Right renal cortex interstitium (tissue), 3 donors: ENCODE measurements at regions not wholly inside any gene's neighbourhood (a gene's known extent, or its start where the extent isn't known, plus 50 kb on each side); places are given as distances from the start of the nearest gene placed in this dataset.

ENCODE experiments used
- DNase-seq, 3 donors: peaks; one replicate each; pipeline ENCODE4 v3.0.0-alpha.2; 2013; ENCODE audit warnings: low read depth in 3 of 3, low spot score in 2 of 3

DNA sequence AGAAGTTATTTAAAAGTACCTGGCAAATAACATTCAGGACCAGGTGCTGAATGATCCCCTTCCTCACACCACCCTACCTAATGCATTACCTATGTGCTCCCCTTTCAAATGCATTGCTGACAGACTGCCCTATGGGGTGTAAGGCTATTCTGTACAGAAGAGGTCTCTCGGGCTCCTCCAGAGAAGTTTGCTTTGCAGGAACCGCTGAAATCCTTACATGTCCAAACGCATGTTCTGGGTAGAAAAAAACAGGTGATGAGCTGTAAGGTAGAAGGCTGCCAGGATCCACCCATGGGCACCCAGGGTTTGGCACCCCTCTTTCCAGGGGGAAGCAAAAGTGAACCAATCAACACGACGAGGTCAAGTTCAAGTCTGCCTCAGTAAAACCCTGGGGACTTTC is 58.3 kb upstream of the TARBP1 start:
- no peak for DNase-seq

DNA sequence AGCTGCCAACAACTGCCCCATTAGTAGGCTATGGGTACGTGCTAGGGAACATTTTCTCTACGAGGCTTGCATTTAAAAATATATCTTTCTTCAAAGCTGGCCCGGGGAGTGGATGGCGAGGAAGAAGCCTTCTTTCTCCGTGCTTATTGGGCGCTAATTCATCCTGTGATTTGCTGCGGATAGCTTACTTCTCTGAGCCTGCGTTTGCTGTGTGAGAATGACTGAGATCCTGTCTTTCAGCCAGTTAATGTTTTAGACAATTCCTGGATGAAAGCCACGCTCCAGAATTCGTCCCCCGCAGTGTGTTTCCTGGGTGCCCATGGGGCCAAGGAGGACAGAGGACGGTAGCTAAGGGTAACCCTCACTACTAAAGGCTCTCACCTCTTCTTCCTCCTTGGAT is 57.8 kb upstream of the TARBP1 start:
- no peak for DNase-seq

DNA sequence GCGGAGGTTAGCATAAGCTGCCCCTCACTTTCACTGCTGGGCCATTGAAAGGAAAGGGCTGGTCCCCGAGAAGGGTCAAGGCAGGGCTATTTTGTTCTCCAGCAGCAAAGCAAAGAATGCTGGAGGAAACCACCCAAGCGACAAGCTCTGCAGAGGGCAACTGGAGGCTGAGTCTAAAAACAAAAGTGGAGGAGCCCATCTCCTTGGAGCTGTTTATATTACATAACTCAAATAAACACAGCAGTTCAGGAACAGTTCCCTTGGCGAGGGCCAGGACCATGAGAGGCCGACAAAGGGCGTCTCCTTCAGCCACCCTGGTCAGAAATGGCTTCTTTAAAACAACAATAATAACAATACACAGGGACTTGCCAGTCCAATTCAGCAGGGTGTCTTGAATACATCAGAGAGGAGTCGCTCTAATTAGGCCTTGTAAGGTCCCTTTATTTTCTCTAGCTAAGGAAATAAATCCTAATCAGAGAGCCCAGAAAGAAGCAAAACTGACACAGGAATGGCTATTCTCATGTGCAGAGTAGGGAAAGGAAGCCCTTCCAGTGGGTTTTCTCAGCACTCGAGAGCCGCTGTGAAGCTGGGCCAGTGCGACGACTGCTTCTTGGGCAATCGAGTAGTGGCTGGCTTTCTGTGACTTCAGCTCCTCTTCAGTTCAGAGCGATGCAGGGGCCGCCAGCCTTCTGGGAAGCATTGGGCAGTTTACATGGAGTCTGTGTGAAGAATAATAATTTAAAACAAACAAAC is 57.0 kb upstream of the TARBP1 start:
- no peak for DNase-seq

DNA sequence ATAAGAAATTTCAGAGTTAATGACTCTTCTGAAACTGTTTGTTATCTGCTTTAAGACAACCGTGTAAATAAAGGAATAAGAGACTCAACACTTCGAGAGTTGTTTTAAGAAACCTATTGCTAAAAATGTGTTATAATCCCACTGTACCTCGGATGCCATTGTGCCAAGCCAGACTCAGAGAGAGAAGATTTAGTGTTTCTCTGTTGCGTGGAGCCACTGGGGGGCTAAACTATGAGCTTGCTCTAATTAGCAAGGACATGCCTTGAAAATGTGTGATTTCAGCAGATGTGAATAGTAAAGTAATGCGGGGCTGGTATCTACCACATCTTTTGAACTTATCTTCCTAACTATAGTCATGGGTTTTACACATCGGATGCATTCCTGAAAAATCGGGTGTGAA is 56.2 kb upstream of the TARBP1 start:
- DNase-seq: no peak

DNA sequence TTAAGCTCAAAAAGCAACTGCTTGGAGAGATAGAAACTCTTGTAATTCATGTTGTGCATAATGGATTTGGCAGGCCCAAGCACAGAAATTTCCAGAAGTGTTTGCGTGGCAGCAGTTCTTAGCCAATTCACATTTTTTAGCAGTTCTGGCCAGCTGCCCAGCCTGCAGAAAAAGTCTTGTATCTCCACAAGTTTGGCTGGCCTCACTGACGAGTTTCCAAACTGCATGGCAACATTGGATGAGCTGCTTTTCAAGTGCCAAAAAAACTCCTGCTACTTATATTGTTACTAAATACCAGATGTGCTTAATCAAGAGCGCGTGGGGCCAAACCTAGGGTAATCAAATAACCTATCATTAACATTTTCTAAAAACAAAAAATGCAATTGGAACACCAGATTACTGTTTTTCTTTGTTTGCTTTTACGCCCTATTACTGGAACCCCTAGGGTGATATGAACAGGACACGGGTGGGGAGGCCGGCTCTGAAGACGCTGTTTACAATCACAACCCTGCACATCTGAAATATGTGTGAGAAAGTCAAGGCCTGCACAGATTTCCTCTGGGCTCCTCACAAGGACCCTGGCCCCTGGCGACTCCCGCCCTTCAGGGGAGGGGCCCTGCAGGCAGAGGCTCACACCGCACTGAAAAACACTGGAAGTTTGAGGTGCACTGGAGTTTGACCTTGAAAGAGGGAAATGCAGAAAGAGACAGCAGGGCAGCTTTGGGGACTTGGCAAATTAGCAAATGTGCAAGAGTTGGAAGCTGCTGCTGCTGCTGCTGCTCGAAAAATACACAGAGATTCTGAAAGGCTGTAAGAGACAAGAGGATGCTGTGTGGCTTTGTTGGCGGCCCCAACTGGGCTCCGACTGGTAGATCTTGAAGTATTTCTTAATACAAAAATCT is 55.2 kb upstream of the TARBP1 start:
- no peak for DNase-seq

DNA sequence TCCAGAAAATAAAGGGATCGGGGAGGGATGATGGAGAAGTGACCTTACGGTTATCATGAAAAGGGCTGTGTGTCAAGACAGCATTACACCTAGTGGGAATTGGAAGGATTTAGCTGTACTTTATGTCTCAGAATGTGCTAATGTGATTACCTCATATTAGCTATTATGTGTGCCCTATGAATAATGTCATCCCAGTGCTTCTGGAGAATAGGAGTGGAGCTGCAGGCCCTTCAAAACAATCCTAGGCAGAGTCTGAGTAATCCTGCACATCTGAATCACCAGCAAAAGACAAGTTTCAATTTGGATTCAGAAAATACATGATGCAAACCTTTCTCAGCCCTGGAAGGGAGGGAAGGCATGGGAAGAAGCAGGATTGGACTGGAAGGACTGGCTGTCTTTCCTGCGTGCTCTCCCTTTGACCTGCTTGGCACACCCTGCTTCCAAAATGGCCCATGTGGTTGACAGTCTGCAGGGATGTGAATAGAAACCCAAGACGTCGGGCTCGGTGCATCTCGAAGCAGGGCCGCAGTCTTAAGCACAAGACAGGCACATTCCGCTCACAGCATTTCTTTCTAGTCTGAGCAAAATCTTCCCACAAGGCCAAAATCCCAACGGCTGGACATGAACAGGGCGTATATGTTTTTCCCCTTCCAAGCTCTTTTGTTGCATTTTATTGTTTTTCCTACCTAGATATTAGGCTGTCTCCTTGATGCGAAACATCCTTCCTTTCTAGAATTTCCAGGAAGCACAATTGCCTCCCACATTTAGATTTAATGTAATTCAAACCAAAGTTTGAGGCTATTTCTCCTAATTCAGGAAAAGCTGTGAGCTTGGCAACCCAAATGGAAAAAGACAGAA is 54.3 kb upstream of the TARBP1 start:
- no peak for DNase-seq

DNA sequence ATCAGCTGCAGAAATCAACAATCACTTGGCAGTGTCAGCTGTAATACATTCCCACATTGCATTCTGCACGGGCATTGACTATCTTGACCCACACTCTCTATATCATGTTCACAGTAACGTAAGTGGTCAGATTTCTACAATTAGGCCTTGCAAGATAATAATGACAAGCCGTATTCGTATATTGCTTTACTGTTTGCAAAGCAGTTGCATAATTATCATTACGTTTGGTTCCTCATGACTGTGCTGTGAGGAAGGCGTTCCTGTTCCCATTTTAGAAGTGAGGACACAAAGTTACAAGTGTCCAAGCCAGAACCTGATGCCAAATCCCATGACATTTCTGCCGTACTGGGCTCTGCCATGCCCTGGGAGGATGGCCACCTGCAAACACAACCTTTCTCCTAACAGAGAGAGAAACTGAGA is 53.5 kb upstream of the TARBP1 start:
- no peak for DNase-seq

DNA sequence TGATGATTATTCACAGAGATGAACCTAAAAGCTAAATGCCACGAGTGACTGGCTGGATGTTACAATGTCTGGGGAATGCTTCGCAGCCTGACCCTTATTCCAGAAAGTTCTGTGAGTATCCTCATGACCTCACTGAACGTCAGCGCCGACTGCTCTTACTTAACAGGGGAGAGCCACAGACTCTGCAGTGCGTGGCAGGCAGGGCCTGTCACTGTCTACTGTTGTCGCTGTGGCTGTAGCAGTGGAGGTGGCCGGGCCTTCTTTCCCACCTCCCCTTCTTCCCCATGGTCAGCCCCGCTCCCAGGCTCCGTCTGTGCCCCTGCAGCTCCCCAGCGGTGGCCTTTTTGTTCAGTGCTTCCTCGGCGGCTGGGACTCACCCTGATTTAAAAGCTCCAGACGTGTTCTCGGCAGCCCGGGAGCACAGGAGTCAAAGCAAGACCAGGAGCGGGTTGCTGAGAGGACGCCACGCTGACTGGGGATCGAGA is 52.2 kb upstream of the TARBP1 start:
- no peak for DNase-seq

DNA sequence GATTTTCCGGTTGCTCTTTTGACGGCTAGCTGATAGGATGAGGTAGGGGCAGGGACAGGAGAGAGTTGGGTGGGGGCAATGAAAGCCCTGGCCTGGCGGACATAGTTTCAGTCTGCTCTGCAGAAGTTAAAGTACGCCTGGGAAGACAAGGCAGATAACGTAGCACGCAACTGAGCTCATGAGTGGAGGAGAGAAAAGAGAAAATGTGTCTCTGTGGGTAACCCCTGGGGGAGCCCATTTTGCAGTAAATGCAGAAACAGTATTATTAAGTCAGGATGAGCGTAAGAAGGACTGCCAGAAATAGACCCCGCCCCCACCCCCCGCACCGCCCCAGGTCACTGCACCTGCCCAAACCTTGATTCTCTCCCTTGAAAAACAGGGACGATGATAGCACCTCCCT is 51.7 kb upstream of the TARBP1 start:
- DNase-seq: no peak

DNA sequence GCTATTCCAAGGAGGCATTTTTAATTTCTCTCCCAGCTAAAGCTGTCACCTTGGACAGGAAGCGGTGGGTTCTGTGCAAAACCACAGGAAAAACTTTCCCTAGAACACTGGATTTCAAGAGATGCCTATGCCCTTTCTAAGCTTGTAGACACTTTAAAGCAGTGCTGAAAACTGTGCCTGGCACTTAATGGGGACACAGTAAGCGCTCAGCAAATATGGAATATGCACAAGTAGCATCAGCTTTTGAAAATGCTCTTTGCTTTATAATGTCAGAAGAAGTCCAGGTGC is 50.9 kb upstream of the TARBP1 start:
- no peak for DNase-seq

DNA sequence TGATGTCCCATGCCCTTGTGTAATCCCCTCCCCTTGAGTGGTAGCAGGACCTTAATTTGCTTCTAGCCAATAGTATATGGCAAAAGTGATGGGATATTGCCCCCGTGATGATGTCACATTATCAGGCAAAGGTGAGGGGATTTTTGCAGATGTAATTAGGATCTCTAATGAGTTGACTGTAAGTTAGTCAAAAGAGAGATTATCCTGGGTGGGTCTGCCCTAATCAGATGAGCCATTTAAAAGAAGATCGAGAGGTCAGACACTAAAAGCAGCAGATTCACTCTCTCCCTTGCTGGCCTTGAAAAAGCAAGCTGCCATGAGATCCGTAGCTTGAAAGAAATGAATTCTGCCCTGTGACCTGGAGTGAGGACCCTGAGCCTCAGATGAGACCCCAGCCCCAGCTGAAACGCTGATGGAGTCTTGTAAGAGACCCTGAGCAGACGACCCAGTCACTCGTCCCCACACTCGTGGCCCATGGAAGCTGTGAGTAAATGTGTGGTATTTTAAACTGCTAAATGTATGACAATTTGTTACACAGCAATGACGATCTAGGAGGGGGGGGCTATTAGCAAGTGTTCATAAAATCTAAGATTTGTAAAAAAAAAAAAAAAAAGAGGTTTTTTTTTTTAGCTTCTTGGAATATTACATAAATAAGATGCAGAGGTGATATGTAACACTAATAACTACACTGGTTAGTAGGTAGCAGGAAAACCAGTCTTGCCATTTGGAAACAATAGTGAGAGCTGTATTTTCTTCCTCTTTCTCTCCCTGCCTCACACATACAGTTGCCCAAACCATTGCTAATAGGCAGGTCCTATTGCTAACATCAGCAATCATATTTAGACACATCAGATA is 50.3 kb upstream of the TARBP1 start:
- no peak for DNase-seq
